ENCODE measurements at regions not wholly inside any gene's neighbourhood (a gene's known extent, or its start where the extent isn't known, plus 50 kb on each side); places are given as distances from the start of the nearest gene placed in this dataset.
"Not testable (repeated sequence)": the region's sequence is repeated elsewhere in the genome, so short reads cannot be mapped to it uniquely, and the experiment has no call there.

- no peak for DNase-seq (ENCODE audit: low read depth, low spot score)
- no peak overlapping the region for H3K27ac ChIP-seq
Observed at GRCh38 chr3:159662549-159662948, 326.1 kb upstream of the IL12A start.

- no peak for DNase-seq (ENCODE audit: low read depth, low spot score)
- no peak overlapping the region for H3K27ac ChIP-seq
Observed at GRCh38 chr3:159664006-159664405, 324.6 kb upstream of the IL12A start.

- no peak for DNase-seq (ENCODE audit: low read depth, low spot score)
- H3K27ac ChIP-seq, result no peak overlapping the region
Observed at GRCh38 chr3:159664653-159665052, 324.0 kb upstream of the IL12A start.

DNA sequence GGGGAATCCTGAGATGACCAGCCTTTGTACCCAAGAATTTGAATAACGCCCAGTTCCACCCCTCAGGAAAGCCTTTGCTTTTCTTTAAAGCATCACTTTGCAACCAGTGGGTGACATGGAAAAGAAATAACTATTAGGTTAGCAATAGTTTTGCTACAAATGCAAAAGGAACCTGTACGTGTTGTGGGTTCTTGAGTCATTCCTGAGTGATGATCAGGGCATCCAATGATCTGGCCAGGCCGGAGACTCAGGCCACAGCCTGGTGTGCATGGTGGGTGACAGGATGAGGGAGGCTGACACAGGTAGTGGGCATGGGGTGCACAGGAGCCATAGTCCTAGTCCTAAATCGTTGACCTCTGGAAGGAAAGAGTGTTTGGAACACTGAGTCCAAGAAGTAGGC, 321.4 kb upstream of the IL12A start:
- no peak overlapping the region for H3K27ac ChIP-seq
- no peak for DNase-seq (ENCODE audit: low read depth, low spot score)

DNA sequence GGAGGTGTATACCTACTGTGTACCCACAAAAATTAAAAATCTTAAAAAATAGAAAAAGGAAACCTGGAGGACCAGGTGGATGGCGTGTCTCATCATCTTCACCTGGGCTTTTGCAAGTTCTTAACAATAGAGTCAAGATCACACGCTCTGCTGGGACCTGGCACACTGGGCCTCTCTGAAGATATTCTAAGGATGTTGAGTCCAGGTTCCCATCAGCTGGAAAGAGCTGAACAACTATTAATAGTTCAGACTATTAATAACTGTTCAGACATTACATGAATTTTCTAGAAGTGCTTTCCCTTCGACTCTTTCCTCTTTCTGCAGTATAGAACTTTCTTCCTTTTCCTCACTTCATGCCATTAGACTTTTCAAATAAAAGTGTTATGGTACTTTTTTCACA, 320.2 kb upstream of the IL12A start:
- DNase-seq (ENCODE audit: low read depth, low spot score), result no peak
- no peak overlapping the region for H3K27ac ChIP-seq

- no peak for DNase-seq (ENCODE audit: low read depth, low spot score)
- H3K27ac ChIP-seq, result no peak overlapping the region
Observed at GRCh38 chr3:159668990-159669476, 319.6 kb upstream of the IL12A start.

- no peak for DNase-seq (ENCODE audit: low read depth, low spot score)
- H3K27ac ChIP-seq, result no peak overlapping the region
Observed at GRCh38 chr3:159669766-159670165, 318.9 kb upstream of the IL12A start.

DNA sequence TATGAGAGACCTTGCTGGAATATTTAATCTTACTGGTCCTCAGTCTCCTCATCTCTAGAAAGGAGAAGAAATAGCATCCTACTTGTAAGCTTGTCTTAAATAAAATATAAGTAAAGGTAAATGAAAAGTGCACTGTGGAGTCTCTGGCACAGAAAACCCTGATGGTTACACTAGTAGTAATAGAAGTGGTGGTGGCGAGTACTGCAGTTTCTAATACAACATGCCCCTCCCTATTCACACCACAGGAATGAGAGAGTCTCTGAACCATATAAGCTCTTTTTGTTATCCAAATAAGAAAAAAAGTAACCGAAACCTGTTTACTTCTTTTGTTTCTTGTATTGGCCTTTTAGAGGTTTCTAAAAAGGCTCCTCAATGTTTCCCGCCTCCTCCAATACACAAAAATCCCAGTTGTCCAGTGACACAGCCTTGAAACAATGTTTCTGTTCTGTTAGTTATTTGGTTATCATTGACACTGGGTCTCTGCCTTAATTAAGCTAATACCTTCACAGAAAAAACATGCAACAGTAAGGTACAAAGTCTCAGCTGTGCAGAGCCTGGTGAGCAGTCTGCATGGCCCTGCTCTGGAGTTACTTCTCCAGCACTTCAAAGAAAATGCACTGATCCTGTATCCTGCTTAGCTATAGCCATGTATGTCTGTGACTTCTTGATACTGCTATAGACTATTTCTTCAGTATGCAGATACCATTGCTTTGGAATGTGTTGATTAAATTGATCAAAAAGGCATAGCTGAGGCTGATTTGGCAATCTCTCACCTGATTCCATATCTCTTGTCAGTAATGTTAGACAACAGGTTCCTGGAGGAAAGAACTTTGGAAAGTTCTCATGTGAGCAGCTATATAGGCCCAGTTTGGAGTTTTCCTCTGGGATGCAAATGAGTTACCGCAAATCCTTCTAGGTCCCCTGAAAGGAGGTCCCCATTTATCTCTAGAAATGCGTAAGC, 315.6 kb upstream of the IL12A start:
- DNase-seq (ENCODE audit: low read depth, low spot score), result no peak
- no peak overlapping the region for H3K27ac ChIP-seq

- no peak overlapping the region for H3K27ac ChIP-seq
Observed at GRCh38 chr3:159674583-159674982, 314.1 kb upstream of the IL12A start.

DNA sequence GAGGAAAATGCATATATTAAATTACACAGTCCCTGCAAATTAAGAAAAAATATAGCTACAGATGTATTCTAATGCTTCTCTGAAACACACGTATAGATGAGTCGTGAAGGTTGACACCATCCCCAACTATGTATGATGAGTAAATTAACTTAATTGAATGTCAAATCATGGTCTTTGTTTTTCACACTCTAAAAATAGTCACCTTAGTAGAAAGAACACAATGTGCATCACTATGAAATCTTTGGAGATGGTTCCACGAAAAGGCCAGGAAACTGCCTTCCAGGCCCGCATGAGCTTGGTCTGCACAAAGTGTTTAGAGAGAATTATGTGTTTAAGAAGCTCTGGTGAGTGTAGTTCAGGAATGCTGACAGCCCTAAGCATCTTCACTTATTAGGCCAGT, 313.4 kb upstream of the IL12A start:
- no peak for DNase-seq (ENCODE audit: low read depth, low spot score)
- no peak overlapping the region for H3K27ac ChIP-seq

More at GRCh38 chr3:159674583-159674982, 314.1 kb upstream of the IL12A start:
- DNase-seq (ENCODE audit: low read depth, low spot score), result no peak

DNA sequence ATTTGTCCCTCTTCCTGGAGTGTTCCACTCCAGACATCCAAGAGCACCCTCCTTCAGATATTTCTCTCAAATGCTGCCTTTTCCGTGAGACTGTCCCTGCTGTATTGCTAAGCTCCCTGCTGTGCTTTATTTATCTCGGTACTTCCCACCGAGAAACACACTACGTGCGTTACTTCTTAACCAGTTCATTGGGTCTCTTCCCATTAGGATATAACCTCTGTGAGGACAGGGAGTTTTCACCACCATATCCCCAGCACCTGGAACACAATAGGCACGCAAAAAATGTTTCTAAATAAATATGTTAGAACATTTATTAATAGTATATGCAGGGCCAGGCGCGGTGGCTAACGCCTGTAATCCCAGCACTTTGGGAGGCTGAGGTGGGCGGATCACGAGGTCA, 308.7 kb upstream of the IL12A start:
- no peak overlapping the region for H3K27ac ChIP-seq
- no peak for DNase-seq (ENCODE audit: low read depth, low spot score)

DNA sequence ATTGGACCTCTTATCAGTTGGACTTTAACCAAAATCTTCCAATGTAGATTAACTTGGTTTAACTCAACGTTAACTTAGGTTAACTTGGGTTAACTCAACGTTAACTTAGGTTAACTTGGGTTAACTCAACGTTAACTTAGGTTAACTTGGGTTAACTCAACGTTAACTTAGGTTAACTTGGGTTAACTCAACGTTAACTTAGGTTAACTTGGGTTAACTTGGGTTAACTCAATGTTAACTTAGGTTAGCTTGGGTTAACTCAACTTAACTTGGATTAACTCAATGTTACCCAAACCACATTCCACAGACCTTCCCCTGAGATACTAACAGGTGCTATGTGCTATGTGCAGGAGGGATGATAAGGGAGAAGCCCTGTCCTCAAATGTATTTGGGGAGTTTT, 306.9 kb upstream of the IL12A start:
- not testable (repeated sequence) for DNase-seq (ENCODE audit: low read depth, low spot score)

DNA sequence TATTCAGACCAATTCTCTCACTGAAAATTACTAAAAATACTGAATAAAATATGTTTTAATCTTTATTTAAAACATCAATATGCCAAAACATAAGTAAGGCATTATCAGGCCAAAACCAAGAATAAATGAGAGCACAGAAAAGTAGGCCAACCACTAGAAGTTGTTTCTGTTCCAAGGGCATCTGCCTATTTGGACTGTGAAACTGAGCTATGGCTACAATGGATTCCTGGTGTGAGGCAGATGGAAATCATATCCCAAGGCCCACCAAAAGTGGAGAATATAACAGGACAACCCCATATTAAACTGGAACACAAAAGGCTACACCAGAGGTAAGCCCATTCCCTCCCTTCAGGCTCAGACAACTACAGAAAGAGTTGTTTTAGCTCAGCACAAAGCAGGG, 302.8 kb upstream of the IL12A start:
- no peak for DNase-seq (ENCODE audit: low read depth, low spot score)
- H3K27ac ChIP-seq, result no peak overlapping the region

More for the DNA sequence above, 306.9 kb upstream of the IL12A start:
- not testable (repeated sequence) for H3K27ac ChIP-seq

- no peak overlapping the region for H3K27ac ChIP-seq
- DNase-seq (ENCODE audit: low read depth, low spot score), result no peak
Observed at GRCh38 chr3:159693226-159693625, 295.4 kb upstream of the IL12A start.

- H3K27ac ChIP-seq, result peak overlapping the region; percentile 21
- DNase-seq (ENCODE audit: low read depth, low spot score), result no peak
Observed at GRCh38 chr3:159711560-159712333, 276.9 kb upstream of the IL12A start.

- DNase-seq (ENCODE audit: low read depth, low spot score), result no peak
- no peak overlapping the region for H3K27ac ChIP-seq
Observed at GRCh38 chr3:159721324-159721723, 267.3 kb upstream of the IL12A start.

GRCh38 chr3:159723295-159723694, 265.3 kb upstream of the IL12A start:
- no peak for DNase-seq (ENCODE audit: low read depth, low spot score)
- no peak overlapping the region for H3K27ac ChIP-seq

DNA sequence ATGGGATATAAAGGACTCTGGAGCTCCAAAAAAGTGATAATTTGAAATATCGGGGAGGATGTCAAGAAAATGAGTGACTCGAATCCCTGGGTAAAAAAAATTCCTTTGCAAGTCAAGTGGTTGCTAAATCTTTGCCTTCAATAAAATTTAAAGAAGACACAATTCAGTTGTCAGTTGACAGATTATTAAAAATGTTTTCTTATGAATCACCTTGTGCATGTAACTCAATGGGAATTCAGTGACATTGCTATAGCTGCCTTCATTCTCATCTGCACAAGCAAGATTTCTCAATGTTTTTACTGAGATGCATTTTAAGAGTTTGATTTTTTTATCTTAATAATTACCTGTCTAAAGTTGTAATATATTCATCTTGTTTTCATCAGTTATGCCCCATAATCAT, 264.0 kb upstream of the IL12A start:
- no peak overlapping the region for H3K27ac ChIP-seq
- no peak for DNase-seq (ENCODE audit: low read depth, low spot score)

- DNase-seq (ENCODE audit: low read depth, low spot score), result peak; percentile 67
- H3K27ac ChIP-seq, result peak overlapping the region; percentile 34
Observed at GRCh38 chr3:159726231-159726964, 262.2 kb upstream of the IL12A start.

DNA sequence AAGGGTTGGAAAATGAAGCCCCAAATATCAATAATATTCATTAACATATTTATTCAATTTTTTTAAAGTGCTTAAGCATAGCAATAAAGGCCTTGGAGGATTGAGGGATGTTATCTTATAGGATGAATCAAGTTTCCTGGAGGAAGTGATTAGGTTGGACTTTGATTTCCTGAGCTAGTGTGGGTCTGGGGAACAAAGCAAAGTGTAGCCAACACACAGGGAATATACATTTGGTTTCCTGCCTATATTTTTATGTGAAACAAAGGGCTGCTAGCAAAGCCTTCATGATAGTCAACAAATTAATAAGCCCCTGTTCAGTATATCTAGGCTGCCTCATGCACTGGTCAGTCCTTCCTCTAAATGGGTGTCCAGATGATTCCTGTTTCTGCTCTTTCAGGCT, 261.1 kb upstream of the IL12A start:
- no peak for DNase-seq (ENCODE audit: low read depth, low spot score)
- H3K27ac ChIP-seq, result no peak overlapping the region

Data from epithelial cell of prostate (primary cell).